Astrocyte of the spinal cord (primary cell): ENCODE measurements at regions not wholly inside any gene's neighbourhood (a gene's known extent, or its start where the extent isn't known, plus 50 kb on each side); places are given as distances from the start of the nearest gene placed in this dataset.

Experiments
- DNase-seq: peaks from one replicate; pipeline ENCODE4 v3.0.0; 2011; ENCODE audit warnings: low read depth, low spot score
- H3K4me3 ChIP-seq: 2 replicates; pipeline ENCODE4 v1.5.1; 2011; ENCODE audit warnings: low read depth, mild to moderate bottlenecking, low read length, moderate library complexity
- CTCF ChIP-seq: IDR thresholded peaks from 2 replicates; pipeline ENCODE4 v1.5.1; 2012; ENCODE audit warnings: low read depth, mild to moderate bottlenecking, low read length, inconsistent platforms
- in situ Hi-C: cut with HindIII; loops from 2 replicates; pipeline ENCODE4 v1.10.0; 2017; ENCODE audit warnings: low sequenced_read_pairs

GRCh38 chr5:82388181-82388580, 110.0 kb upstream of the RPS23 start:
- H3K4me3 ChIP-seq: no peak overlapping the region
- in situ Hi-C loops: no loop called here
- no peak for TF ChIP-seq CTCF
- DNase-seq: peak; percentile 83

- in situ Hi-C loops: no loop called here
- no peak for TF ChIP-seq CTCF
- no peak for DNase-seq
- H3K4me3 ChIP-seq: no peak overlapping the region
Observed at GRCh38 chr5:82387819-82388166, 109.6 kb upstream of the RPS23 start.

GRCh38 chr5:82387001-82387818, 109.1 kb upstream of the RPS23 start:
- TF ChIP-seq CTCF: no peak
- DNase-seq: peak; percentile 93
- in situ Hi-C loops: no loop called here
- H3K4me3 ChIP-seq: no peak overlapping the region

GRCh38 chr5:82386576-82386975, 108.4 kb upstream of the RPS23 start:
- no peak overlapping the region for H3K4me3 ChIP-seq
- DNase-seq: no peak
- in situ Hi-C loops: no loop called here
- TF ChIP-seq CTCF: no peak

GRCh38 chr5:82384034-82384750, 106.0 kb upstream of the RPS23 start:
- no peak overlapping the region for H3K4me3 ChIP-seq
- DNase-seq: peak; percentile 68
- TF ChIP-seq CTCF: no peak
- in situ Hi-C loops: no loop called here

- no peak overlapping the region for H3K4me3 ChIP-seq
- in situ Hi-C loops: no loop called here
- no peak for DNase-seq
- no peak for TF ChIP-seq CTCF
Observed at GRCh38 chr5:82381591-82381990, 103.4 kb upstream of the RPS23 start.
